NCI-H774 (cell line): ENCODE measurements at regions not wholly inside any gene's neighbourhood (a gene's known extent, or its start where the extent isn't known, plus 50 kb on each side); places are given as distances from the start of the nearest gene placed in this dataset.
"Not testable (repeated sequence)": the region's sequence is repeated elsewhere in the genome, so short reads cannot be mapped to it uniquely, and the experiment has no call there.

Source experiments
- DNase-seq: peaks from one replicate; lab custom pipeline; 2025; lab: John Stamatoyannopoulos, UW

GRCh38 chr4:37771771-37772170, 54.7 kb upstream of the PGM2 start:
- no peak for DNase-seq

DNA sequence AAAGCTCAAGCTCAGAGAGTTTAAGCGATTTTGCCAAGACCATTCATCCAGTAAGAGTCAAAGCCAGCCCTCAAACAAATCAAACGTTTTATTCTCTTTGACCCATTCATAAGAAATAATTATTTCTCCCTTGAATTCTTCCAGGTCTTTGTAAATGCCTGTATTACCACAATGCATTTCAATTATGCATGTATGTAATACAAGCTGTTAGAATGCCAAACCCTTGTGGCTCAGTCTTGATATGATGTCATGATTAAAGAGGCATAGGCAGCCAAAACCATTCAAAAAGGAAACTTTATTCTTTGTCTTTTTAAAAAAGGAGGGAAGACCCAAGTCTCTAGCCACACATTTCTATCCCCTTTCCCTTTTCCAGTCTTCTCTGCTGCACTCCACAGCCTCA, 56.5 kb upstream of the PGM2 start:
- no peak for DNase-seq

GRCh38 chr4:37769391-37769989, 57.0 kb upstream of the PGM2 start:
- DNase-seq: no peak

DNA sequence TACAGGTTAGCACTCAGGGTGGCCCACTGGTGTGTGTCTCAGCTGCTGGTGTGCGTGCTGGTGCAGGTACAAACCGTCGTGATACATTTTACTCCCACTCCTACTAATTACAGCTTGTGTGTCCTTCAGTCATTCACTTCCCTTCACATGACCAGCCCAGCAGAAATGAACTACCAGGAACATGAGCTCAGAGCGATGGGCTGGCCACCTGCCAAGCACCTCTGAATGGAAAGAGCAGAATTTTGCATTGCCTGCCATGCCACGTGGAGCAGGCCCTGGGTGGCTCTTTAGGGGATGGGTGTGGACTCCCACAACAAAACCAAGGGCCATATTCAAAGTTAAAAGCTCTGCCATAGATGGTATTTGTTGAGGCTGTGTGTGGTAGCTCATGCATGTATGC, 58.9 kb upstream of the PGM2 start:
- DNase-seq: peak; percentile 80

DNA sequence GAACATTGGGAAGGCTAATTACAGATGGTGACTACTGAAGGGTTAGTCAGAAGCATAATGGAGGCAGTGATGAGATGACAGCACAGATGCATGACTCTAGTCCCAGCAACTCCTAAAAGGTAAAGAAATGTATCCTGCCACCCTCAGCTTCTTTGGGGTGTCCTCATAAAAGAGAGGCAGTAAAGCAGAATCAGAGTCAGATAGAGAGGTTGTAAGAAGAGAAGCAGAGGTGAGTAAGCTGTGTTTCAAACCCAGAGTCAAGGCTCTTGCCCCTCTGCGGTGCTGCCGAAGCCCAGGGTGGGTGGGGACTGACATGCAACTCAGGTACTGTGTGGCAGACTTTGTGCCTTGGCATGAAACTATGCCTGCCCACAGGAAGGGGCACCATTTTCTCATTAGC, 59.5 kb upstream of the PGM2 start:
- DNase-seq: no peak

DNA sequence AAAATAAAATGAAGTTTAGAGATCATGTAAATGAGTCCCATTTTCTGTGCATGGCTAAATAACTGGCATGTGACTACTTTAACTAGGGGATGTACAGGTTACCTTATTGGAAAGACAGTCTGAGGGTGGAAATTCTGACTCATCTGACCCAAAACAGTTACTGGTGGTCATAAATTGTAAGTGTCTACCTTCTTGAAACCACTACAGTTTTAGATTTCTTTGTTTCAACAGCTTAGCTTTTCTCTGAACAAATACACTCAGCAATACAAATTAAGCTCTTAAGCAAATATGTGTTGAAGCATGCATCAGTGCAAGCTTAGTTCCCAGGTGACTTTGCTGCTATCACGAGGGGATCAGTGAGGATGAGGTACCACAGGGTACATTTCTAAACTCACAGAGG, 60.7 kb upstream of the PGM2 start:
- DNase-seq: peak; percentile 72

- peak; percentile 10 for DNase-seq
Measured at GRCh38 chr4:37763831-37764230, 62.7 kb upstream of the PGM2 start.

GRCh38 chr4:37762991-37763368, 63.5 kb upstream of the PGM2 start:
- no peak for DNase-seq

- peak; percentile 14 for DNase-seq
Measured at GRCh38 chr4:37762294-37762990, 64.0 kb upstream of the PGM2 start.

GRCh38 chr4:37760840-37761239, 65.6 kb upstream of the PGM2 start:
- DNase-seq: no peak

- DNase-seq: no peak
Measured at GRCh38 chr4:37759833-37760232, 66.7 kb upstream of the PGM2 start.

DNA sequence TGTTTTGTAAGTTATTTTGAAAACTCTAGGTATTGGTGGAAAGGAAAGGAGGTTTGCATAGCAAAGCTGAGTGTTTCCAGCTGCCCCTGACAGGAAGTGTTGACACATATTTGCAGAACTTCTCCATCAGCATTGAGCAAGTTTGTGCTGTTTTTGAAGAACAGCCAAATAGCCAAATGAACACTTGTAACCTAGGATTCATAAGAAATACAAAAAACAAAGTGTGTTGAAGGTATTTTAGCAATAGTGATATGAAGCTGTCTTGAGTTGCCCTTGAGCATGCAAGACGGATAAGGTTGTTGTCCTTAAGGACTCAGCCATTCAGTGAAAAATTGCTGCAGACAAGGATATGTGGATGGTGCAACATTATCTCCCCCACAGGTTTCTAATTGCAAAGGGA, 68.3 kb upstream of the PGM2 start:
- no peak for DNase-seq

DNA sequence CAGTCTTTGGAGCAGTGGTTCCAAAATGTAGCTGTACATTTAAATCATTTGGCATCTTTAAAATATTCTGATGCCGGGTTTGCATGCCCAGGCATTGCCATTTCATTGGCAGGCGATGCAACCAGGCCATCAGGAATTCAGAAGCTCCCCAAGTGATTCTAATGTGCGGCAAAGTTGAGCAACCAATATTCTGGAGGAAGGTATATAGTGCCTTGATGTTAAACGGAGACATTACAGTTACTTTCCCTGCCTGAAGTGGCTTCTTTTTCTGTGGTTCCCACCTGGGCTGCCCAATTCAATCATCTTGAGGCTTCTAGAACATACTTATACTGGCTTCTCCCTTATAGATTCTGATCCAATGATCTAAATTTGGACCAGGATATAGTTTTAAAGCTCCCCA, 68.7 kb upstream of the PGM2 start:
- DNase-seq: no peak

DNA sequence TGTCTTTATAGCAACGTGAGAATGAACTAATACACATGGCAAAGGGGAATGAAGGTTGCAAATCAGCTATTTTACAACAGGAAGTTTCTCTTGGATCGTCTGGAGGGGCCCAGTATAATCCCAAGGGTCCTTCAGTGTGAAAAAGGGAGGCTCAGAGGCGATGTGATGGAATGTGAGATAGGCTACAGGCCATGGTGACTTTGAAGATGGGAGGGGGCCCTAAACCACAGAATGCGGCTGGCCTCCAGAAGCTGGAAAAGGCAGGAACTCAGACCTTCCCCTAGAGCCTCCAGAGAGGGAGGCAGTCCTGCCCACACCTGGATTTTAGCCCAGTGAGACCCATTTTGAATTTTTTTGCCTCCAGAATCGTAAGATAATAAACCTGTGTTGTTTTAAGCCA, 69.4 kb upstream of the PGM2 start:
- no peak for DNase-seq

DNA sequence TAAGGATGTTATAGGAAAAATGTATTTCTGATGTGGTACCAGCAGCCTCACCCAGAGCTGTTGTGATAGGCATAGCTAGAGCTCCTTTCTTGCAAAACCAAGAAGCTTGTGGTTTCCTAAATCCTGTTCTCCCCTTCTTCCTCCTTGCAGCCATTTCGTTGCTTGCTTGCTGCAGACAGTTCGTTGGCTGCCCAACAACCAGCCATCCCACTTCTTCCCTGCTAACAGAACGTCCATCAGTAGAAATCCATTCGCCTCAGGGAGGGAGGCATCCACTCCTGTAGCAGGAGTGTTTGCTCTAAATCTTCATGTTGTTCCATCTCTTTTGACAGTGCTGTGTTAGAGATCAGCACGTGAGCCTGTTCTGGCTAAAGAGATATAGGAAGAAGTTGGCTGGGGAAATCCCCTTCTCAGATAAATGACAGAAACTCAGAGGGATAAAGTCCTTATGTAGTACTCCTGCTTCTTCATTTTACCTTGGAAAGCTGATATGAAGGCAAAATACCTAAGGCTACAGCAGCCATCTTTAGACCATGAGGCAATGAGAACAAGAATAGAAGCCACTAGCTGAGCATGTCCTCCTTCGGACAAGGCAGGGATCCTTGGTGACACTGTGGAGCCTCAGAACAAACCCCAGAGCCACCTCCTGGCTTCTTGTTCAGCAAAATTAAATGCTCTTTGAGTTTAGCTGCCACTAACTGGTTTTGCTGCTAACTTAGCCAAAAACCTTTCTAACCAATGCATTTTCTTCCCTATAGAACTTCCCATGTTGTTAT, 68.4 kb upstream of the RELL1 start:
- DNase-seq: no peak

- DNase-seq: no peak
Measured at GRCh38 chr4:37749398-37749988, 63.3 kb upstream of the RELL1 start.

DNA sequence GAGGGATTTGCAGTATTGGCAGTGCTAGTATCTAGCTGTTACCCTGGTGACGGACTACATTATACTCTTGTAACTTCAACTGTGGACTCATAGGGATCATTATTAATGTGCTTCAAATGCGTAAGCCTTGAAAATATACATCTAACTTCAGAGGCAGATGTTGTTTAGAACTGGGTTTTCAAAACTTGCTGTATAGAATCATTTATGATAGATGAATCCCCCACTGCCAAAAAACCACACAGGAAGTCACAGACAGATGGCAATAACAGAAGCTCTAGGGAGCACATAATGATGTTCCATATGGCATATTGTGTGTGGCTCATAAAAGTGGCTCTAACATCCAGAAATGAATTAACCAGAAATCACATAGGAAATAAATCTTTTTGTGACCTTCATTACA, 62.3 kb upstream of the RELL1 start:
- no peak for DNase-seq

DNA sequence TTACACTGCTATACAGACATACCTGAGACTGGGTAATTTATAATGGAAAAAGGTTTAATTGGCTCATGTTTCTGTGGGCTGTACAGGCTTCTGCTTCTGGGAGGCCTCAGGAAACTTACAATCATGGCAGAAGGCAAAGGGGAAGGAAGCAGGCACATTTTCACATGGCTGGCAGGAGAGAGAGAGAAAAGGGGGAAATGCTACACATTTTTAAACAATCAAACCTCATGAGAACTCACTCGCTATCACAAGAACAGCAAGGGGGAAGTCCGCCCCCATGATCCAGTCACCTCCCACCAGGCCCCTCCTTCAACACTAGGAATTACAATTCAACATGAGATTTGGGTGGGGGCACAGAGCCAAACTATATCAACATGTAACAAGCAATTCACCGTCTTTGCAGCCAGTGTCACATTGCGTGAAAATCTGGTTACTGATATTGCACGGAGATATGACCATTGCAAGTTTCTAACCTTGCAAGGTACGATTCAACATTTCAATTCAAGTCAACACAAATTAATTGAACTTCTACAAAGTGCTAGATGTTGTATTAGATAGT, 61.7 kb upstream of the RELL1 start:
- DNase-seq: no peak

DNA sequence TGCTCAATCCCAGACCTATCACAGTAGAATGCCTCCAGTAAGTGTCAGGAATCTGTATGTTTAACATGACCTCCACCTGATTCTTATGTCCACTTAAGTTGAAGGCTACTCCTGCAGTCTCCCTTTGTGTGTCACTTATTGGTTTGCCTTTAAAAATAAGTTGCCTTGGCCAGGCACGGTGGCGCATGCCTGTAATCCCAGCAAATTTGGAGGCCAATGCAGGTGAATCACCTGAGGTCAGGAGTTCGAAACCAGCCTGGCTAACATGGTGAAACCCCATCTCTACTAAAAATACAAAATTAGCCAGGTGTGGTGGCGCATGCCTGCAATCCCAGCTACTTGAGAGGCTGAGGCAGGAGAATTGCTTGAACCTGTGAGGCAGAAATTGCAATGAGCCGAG, 60.7 kb upstream of the RELL1 start:
- DNase-seq: not testable (repeated sequence)

DNA sequence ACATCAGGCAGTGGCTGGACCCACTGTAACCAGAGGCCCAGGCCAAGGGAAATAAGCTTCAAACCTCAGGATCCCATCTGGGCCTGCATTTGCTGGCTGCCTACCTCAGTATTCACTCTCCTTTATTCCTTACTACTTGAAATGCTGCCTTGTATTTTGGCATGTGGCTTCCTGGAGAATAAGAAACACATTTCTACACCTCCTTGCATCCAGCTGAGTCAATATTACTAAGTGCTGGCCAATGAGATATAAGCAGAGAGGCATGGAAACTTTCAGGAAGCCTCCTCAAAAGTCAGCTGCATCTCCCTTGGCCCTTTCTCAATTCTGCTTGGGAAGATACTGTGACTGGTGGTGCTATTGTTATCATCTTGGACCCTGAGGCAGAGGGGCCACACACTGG, 59.8 kb upstream of the RELL1 start:
- DNase-seq: no peak

GRCh38 chr4:37742149-37742548, 56.0 kb upstream of the RELL1 start:
- no peak for DNase-seq

DNA sequence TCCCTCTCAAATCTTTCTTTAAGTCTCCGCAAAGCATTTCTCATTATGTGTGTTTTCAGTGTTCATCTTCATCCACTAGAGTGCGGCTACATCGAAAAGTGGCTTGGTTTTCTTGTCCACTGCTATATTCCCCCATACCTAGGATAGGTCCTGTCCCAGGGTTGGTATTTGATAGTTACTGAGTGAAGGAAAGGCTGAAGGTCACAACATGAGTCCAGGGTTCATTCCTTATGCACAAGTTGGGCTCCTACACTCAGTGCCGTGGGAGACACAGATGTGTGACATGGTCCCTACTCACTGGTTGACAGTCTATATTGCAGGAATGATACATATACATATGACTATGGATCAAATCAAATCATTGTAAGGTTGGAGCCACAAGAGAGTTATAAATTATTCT, 55.4 kb upstream of the RELL1 start:
- DNase-seq: no peak

GRCh38 chr4:37740546-37740945, 54.4 kb upstream of the RELL1 start:
- no peak for DNase-seq
